Activated naive CD4-positive, alpha-beta T cell treated with Interleukin-2 at 50 U/mL for 16 hours (primary cell): ENCODE measurements at regions not wholly inside any gene's neighbourhood (a gene's known extent, or its start where the extent isn't known, plus 50 kb on each side); places are given as distances from the start of the nearest gene placed in this dataset.
"Not testable (repeated sequence)": the region's sequence is repeated elsewhere in the genome, so short reads cannot be mapped to it uniquely, and the experiment has no call there.

ENCODE experiments used
- DNase-seq: peaks from one replicate; pipeline ENCODE4 v3.0.0-alpha.2; 2020

DNA sequence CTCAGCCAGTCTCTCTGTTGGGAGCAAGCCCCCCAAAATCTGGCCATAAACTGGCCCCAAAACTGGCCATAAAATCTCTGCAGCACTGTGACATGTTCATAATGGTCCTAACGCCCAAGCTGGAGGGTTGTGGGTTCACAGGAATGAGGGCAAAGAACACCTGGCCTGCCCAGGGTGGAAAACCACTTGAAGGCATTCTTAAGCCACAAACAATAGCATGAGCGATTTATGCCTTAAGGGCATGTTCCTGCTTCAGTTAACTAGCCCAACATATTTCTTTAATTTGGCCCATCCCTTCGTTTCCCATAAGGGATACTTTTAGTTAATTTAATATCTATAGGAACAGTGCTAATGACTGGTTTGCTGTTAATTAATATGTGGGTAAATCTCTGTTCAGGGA, 205.8 kb downstream of the ALG10 start:
- DNase-seq: not testable (repeated sequence)

DNA sequence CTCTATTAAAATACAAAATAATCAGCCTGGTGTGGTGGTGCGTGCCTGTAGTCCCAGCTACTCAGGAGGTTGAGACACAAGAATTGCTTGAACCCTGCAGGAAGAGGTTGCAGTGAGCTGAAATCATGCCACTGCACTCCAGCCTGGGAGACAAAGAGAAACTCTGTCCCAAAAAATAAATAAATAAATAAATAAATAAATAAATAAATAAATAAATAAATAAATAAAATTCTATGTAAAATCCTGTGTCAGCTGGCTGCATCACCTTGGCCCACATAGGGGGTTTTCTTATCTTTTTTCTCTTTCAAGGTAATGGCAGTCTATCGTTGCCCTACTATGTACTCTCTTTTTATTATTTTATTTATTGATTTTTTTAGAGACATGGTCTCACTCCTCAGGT, 206.7 kb downstream of the ALG10 start:
- not testable (repeated sequence) for DNase-seq

DNA sequence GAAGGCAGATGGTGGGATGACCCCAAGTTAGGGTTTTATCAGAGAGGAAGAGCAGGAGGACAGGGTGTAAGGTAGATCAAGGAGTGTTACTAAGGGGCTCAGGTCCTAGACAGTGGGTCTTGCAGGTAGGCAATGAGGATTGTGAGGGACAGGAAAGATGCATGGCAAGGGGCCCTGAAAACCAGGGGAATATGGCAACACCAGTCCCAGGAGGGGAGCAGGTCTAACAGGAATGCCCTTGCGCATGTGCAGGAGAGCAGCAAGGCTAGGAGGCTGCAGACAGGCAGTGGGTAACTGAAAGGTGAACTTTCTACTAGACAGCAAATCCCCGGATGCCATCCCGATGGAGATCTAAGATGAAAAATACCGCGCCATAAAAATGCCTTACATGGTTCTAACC, 211.3 kb downstream of the ALG10 start:
- DNase-seq: no peak

DNA sequence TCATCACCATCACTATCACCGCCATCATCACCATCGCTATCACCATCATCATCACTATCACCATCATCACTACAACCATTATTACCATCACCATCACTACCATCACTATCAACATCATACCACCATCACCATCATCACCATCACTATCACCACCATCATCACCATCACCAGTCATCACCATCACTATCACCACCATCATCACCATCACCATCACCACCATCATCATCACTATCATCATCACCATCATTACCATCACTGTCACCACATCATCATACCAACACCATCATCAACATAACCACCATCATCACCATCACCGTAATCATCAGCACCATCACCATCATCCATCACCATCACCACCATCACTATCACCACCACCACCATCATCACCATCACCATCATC, 213.8 kb downstream of the ALG10 start:
- no peak for DNase-seq

DNA sequence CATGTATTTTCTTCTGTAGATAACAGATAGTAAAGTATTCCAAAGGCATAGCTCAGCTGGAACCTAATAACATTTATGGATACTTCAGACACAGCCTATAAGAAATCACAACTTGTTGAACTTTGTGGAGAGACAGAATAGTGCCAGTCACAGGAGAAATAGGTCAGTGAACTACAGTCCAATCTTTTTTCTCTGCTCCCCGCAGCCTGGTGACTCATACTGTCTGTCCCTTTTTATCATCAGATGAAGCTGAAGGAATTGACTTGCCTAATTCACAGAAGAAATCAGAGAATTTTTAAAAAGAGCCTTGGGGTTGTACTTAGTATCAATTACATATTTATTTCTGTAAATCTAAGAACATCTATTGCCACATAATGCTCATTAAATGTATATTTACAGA, 222.3 kb downstream of the ALG10 start:
- DNase-seq: no peak

DNA sequence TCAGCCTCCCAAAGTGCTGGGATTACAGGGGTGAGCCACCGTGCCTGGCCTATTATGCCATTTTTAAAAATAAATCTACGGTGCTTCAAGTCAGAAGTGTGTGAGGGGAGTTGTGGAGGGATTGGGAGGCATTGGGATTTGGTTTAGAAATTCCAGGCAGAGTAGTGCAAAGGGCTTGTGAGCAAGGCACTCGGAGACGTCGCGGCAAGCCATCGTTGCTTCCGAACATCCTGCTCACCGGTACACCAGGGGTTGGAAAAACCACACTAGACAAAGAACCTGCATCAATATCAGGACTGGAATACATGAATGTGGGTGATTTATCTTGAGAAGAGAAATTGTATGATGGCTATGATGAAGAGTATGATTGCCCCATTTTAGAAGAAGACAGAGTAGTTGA, 227.0 kb downstream of the ALG10 start:
- DNase-seq: no peak

DNA sequence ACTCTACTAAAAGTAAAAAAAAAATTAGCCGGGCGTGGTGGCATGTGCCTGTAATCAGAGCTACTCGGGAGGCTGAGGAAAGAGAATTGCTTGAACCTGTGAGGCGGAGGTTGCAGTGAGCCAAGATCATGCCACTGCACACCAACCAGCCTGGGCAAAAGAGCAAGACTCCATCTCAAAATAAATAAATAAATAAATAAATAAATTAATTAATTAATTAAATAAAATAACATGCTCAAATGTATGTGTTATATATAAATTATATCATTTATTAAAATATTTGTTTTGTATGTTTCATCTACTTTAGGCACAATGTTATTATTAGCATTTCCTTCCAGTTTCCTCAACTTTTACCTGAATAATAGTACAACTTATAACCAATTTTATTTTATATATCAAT, 229.6 kb downstream of the ALG10 start:
- DNase-seq: not testable (repeated sequence)

DNA sequence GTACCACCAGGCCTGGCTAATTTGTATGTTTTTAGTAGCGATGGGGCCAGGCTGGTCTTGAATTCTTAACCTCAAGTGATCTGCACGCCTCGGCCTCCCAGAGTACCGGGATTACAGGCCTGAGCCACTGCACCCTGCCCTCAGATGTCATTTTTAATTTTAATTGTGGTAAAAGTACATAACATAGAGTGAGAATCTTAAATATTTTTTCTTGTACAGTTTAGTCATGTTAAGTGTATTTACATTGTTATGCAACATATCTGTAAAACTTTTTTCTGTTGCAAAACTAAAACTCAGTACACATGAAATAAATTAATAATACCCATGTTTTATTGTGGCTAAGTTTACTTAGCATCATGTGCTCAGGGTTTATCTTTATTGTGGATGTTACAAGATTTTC, 231.4 kb downstream of the ALG10 start:
- no peak for DNase-seq

DNA sequence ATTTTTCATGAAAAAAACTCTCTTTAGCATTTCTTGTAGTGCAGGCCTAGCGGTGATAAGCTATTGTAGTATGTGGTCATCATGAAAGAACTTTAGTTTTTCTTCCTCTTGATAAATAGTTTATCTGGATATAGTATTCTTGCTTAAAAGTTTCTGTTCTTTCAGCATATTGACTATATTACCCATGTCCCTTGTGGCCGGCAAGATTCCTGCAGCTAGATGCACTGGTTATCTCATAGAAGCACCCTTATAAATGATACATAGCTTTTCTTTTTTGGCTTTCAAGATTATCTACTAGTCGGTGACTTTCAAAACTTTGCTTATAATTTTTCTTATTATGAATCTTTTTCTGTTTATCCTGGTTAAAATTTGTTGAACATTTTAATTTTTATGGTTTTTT, 234.8 kb downstream of the ALG10 start:
- DNase-seq: no peak

DNA sequence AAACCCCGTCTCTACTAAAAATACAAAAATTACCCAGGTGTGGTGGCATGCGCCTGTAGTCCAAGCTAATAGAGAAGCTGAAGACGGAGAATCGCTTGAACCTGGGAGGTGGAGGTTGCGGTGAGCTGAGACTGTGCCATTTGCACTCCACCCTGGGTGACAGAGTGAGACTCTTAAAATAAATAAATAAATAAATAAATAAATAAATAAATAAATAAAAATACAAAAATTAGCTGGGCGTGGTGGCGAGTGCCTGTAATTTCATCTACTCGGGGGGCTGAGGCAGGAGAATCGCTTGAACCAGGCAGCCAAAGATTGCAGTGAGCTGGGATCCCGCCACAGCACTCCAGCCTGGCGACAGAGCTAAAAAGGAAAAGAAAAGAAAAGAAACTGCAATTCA, 239.8 kb downstream of the ALG10 start:
- not testable (repeated sequence) for DNase-seq

DNA sequence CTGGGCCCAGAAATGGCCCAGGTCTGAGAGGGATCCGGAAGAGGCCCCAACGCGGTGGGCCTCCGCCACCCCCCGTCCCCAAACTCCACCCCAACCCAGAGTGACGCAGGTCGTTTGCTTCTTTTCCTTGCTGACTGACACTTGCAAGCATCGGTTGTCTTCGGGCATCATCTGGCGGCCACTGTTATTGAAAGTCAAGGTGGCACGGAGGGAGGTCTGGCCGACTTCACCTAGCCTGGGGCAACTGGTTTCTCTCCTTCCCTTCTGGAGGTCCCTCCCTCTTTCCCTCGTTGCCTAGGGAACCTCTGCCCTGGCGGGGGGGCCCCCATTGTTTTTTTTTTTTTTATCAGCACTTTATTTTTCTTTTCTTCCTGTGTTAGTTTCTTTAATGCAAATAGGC, 241.8 kb downstream of the ALG10 start:
- no peak for DNase-seq

DNA sequence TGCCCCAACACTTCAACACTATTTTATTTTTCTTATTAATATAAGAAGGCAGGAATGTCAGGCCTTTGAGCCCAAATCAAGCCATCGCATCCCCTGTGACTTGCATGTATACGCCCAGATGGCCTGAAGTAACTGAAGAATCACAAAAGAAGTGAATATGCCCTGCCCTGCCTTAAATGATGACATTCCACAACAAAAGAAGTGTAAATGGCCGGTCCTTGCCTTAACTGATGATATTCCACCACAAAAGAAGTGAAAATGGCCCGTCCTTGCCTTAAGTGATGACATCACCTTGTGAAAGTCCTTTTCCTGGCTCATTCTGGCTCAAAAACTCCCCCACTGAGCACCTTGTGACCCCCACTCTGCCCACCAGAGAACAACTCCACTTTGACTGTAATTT, 251.4 kb downstream of the ALG10 start:
- DNase-seq: not testable (repeated sequence)

DNA sequence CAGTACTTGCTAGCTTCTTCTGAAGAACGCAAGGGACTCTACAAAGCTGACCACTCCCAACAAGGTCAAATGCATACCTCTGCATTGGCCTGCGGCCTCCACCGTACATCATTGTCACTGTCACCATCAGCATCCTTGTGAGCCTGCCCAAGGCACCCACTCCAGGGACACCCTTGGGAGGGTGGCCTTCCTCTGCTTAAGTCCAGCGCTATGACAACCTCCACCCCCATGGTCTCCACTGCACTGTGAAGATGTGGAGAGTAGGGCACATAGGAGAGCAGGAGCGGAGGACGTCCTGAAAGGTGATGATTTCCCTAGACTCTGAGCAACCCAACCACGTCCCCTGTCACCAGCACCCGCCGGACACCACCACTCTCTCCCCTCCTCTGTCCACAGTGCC, 252.8 kb downstream of the ALG10 start:
- no peak for DNase-seq

DNA sequence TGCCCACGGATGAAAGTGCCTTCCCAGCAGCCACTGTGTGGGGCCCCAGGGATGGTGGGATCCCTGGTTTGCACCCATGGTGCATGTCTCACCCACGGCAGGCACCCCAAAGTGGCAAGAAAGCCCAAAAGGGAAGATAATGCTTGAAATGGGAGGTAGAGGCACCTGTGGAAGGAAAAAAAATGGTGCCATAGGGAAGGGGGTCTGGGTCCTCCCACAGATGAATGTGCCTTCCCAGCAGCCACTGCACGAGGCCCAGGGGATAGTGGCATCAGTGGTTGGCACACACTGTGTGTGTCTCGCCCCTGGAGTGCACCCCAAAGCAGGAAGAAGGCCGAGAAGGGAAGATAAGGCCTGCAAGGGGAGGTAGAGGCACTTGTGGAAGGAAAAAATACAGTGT, 264.2 kb downstream of the ALG10 start:
- no peak for DNase-seq

DNA sequence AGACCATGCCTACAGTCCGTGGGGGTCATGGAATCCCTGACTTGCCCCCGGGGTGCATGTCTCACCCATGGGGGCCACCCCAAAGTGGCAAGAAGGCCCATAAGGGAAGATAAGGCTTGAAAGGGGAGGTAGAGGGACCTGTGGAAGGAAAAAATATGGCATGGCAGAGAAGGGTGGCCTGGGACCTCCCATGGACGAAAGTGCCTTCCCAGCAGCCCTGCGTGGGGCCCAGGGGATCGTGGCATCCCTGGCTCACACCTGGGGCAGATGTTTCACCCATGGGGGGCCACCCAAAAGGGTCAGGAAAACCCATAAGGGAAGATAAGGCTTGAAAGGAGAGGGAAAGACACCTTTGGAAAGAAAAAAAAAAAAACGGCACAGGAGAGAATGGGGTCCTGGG, 264.6 kb downstream of the ALG10 start:
- DNase-seq: no peak

DNA sequence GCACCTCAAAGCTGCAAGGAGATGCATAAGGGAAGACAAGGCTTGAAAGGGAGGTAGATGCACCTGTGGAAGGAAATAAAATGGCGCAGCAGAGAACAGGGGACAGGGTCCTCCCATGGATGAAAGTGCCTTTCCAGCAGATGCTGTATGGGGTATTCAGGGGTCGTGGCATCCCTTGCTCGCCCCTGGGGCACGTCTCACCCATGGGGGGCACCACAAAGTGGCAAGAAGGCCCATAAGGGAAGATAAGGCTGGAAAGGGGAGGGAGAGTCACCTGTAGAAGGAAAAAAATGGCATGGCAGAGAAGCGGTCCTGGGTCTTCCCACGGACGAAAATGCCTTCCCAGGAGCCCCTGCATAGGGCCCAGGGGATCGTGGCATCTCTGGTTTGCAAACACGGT, 265.1 kb downstream of the ALG10 start:
- DNase-seq: no peak

DNA sequence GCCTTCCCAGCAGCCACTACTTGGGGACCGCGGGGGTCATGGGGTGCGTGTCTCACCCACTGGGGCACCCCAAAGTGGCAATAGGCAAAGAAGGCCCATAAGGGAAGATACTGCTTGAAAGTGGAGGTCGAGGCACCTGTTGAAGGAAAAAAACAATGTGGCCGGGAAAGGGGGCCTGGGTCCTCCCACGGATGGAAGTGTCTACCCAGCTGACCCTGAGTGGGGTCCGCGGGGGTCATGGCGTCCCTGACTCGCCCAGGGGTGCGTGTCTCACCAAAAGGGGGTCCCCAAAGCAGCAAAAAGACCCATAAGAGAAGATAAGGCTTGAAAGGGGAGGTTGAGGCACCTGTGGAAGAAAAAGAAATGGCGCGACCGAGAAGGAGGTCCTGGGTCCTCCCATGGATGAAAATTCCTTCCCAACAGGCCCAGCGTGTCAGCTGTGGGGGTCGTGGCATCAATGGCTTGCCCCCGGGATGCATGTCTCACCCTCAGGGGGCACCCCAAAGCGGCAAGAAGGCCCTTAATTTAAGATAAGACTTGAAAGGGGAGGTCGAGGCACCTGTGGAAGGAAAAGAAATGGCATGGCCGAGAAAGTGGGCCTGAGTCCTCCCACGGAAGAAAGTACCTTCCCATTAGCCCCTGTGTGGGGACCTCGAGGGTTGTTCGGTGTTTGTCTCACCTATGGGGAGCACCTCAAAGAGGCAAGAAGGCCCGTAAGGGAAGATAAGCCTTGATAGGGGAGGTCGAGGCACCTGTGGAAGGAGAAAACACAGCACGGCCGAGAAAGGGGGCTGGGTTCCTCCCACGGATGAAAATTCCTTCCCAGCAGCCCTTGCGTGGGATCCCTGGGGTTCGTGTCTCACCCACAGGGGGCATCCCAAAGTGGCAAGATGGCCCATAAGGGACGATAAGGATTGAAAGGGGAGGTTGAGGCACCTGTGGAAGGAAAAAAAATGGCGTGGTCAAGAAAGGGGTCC, 266.0 kb downstream of the ALG10 start:
- DNase-seq: no peak

DNA sequence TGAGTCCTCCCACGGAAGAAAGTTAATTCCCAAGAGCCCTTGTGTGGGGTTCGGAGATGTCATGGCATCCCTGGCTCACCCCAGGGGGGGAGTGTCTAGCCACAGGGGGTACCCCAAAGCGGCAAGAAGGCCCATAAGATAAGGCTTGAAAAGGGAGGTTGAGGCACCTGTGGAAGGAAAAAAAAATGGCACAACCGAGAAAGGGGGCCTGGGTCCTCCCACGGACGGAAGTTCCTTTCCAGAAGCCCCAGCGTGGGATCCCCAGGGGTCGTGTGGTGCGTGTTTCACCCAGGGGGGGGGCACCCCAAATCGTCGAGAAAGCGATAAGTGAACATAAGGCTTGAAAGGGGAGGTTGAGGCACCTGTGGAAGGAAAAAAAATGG, 266.7 kb downstream of the ALG10 start:
- no peak for DNase-seq

DNA sequence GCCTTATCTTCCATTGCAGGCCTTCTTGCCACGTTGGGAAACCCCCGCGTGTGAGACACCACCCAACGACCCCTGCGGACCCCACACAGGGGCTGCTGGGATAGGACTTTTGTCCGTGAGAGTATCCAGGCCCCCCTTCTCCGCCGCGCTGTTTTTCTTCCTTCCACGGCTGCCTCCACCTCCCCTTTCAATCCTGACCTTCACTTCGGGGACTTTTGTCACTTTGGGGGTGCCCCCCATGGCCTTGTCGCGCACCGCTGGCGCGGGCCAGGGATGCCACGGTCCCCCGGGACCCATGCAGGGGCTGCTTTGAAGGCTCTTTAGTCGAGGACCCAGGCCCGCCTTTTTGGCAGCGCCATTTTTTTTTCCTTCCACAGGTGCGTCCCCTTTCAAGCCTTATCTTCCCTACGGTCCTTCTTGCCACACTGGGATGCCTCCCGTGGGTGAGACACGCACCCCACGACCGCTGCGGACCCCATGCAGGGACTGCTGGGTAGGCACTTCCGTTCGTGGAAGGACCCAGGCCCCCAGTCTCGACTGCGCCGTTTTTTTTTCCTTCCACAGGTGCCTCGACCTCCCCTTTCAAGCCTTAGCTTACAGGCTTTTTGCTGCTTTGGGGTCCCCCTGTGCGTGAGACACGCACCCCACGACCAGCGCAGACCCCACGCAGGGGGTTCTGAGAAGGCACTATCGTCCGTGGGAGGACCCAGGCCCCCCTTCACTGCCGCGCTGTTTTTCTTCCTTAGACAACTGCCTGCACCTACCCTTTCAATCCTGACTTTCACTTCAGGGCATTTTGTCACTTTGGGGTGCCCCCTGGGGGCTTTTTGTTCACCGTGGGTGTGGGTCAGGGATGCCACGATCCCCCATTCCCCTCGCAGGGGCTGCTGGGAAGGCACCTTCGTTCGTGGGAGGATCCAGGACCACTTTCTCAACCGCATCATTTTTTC, 267.4 kb downstream of the ALG10 start:
- DNase-seq: no peak

DNA sequence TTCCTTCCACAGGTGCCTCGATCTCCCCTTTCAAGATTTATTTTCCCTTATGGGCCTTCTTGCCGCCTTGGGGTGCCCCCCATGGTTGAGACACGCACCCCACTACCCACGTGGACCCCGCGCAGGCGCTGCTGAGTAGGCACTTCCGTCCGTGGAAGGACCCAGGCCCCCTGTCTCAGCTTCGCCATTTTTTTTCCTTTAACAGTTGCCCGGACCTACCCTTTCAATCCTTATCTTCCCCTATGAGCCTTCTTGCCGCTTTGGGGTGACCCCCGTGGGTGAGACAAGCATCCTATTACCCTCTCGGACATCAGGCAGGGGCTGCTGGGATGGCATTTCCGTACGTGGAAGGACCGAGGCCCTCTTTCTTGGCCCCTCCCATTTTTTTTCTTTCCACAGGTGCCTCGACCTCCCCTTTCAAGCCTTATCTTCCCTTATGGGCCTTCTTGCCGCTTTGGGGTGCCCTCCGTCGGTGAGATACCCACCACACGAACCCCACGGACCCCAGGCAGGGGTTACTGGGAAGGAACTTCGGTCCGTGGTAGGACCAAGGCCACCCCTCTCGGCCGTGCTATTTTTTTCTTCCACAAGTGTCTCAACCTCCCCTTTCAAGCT, 268.2 kb downstream of the ALG10 start:
- no peak for DNase-seq

DNA sequence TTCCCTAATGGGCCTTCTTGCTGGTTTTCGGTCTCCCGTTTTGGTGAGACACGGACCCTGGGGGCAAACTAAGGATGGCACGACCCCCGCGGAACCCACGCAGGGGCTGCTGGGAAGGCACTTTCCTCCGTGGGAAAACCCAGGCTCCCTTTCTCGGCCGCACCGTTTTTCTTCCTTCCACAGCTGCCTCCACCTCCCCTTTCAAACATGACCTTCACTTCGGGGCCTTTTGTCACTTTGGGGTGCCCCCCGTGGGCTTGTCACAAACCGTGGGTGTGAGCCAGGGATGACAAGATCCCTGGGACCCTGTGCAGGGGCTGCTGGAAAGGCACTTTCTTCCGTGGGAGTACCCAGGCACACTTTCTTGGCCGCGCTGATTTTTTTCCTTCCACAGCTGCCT, 268.7 kb downstream of the ALG10 start:
- DNase-seq: no peak

DNA sequence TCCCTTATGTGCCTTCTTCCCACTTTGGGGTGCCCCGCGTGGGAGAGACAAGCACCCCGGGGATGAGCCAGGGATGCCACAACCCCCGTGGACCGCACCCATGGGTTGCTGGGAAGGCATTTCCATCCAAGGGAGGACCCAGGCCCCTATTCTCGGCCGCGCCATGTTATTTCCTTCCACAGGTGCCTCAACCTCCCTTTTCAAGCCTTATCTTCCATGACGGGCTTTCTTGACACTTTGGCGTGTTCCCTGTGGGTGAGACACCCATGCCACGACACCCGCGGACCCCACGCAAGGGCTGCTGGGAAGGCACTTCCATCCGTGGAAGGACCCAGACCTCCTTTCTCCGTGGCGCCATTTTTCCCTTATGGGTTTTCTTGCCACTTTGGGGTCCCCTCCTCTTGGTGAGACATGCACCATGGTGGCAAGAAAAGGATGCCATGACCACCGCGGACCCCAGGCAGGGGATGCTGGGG, 269.2 kb downstream of the ALG10 start:
- no peak for DNase-seq
